ENCODE measurements at regions not wholly inside any gene's neighbourhood (a gene's known extent, or its start where the extent isn't known, plus 50 kb on each side); places are given as distances from the start of the nearest gene placed in this dataset.

GRCh38 chr7:149599636-149600206 is 102.1 kb upstream of the ZNF746 start:
- TF ChIP-seq TEAD4 (IDR thresholded peaks at IDR 0.05) (no peak), MAX (IDR thresholded peaks at IDR 0.05) (no peak), USF1 (IDR thresholded peaks at IDR 0.05) (no peak), CREB1 (IDR thresholded peaks at IDR 0.05; ENCODE audit: low read depth) (no peak)

Data from Ishikawa (cell line).